Upper lobe of left lung (tissue), 4 donors: ENCODE measurements at regions not wholly inside any gene's neighbourhood (a gene's known extent, or its start where the extent isn't known, plus 50 kb on each side); places are given as distances from the start of the nearest gene placed in this dataset.

ENCODE experiments used
- POLR2A ChIP-seq, 4 donors: fragments of 450-650 bp; IDR thresholded peaks; one replicate each; pipeline ENCODE4 v1.5.1; 2016 to 2017; ENCODE audit warnings: antibody characterized with exemption in 4 of 4, mild to moderate bottlenecking in 2 of 4
- TF ChIP-seq, protein P1 (sequence below), 6 experiments: fragments of 450-650 bp in 4 of 6; fragments of 200-600 bp in 2 of 6; sonication (generic) in 2 of 6; IDR thresholded peaks; one replicate each; pipeline ENCODE4 v1.5.1; 2016 to 2019; ENCODE audit warnings: antibody characterized with exemption in 6 of 6

GRCh38 chr3:117084739-117085270 lies 375.2 kb downstream of the TUSC7 start:
- TF ChIP-seq, protein P1, sequence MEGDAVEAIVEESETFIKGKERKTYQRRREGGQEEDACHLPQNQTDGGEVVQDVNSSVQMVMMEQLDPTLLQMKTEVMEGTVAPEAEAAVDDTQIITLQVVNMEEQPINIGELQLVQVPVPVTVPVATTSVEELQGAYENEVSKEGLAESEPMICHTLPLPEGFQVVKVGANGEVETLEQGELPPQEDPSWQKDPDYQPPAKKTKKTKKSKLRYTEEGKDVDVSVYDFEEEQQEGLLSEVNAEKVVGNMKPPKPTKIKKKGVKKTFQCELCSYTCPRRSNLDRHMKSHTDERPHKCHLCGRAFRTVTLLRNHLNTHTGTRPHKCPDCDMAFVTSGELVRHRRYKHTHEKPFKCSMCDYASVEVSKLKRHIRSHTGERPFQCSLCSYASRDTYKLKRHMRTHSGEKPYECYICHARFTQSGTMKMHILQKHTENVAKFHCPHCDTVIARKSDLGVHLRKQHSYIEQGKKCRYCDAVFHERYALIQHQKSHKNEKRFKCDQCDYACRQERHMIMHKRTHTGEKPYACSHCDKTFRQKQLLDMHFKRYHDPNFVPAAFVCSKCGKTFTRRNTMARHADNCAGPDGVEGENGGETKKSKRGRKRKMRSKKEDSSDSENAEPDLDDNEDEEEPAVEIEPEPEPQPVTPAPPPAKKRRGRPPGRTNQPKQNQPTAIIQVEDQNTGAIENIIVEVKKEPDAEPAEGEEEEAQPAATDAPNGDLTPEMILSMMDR (IDR thresholded peaks at IDR 0.05), result no peak
- TF ChIP-seq POLR2A (IDR thresholded peaks at IDR 0.05), result no peak
